BLaER1 (cell line): ENCODE measurements at regions not wholly inside any gene's neighbourhood (a gene's known extent, or its start where the extent isn't known, plus 50 kb on each side); places are given as distances from the start of the nearest gene placed in this dataset.
"Not testable (repeated sequence)": the region's sequence is repeated elsewhere in the genome, so short reads cannot be mapped to it uniquely, and the experiment has no call there.

Experiments used
- H3K27ac ChIP-seq: shearing (Covaris generic); formaldehyde crosslinking; 2 replicates; pipeline ENCODE4 v1.8.1; 2022
- H3K27me3 ChIP-seq: shearing (Covaris generic); formaldehyde crosslinking; 2 replicates; pipeline ENCODE4 v1.8.1; 2022
- H3K36me3 ChIP-seq: shearing (Covaris generic); formaldehyde crosslinking; 2 replicates; pipeline ENCODE4 v1.8.1; 2022
- H3K4me1 ChIP-seq: shearing (Covaris generic); formaldehyde crosslinking; 2 replicates; pipeline ENCODE4 v1.8.1; 2022
- H3K4me2 ChIP-seq: shearing (Covaris generic); formaldehyde crosslinking; 2 replicates; pipeline ENCODE4 v1.8.1; 2022
- H3K4me3 ChIP-seq: shearing (Covaris generic); formaldehyde crosslinking; 2 replicates; pipeline ENCODE4 v1.8.1; 2022
- H3K9ac ChIP-seq: shearing (Covaris generic); formaldehyde crosslinking; 2 replicates; pipeline ENCODE4 v1.8.1; 2022
- H3K9me3 ChIP-seq: shearing (Covaris generic); formaldehyde crosslinking; 2 replicates; pipeline ENCODE4 v1.8.1; 2022
- H4K20me1 ChIP-seq: shearing (Covaris generic); formaldehyde crosslinking; 2 replicates; pipeline ENCODE4 v1.8.1; 2022
- Cebpa-rat ChIP-seq: shearing (Covaris generic); IDR thresholded peaks from 2 replicates; pipeline ENCODE4 v1.8.1; 2022

- H3K27ac ChIP-seq: no peak overlapping the region
- H3K4me1 ChIP-seq: no peaks in the 10 kb centered on the region
- H3K4me3 ChIP-seq: no peak overlapping the region
- H3K9me3 ChIP-seq: no peaks in the 10 kb centered on the region
- H3K27me3 ChIP-seq: no peaks in the 10 kb centered on the region
- H4K20me1 ChIP-seq: no peaks in the 10 kb centered on the region
- no peak for TF ChIP-seq Cebpa-rat
- no peak overlapping the region for H3K4me2 ChIP-seq
- H3K36me3 ChIP-seq: no peaks in the 10 kb centered on the region
- H3K9ac ChIP-seq: no peak overlapping the region
Measured at GRCh38 chr13:46468570-46469463, 81.8 kb upstream of the RUBCNL start.

GRCh38 chr13:46467694-46468093 lies 80.6 kb upstream of the RUBCNL start:
- H3K4me1 ChIP-seq, H3K36me3 ChIP-seq, H3K9me3 ChIP-seq, H4K20me1 ChIP-seq, H3K9ac ChIP-seq, H3K4me3 ChIP-seq, H3K4me2 ChIP-seq, H3K27me3 ChIP-seq, H3K27ac ChIP-seq: not testable (repeated sequence)

DNA sequence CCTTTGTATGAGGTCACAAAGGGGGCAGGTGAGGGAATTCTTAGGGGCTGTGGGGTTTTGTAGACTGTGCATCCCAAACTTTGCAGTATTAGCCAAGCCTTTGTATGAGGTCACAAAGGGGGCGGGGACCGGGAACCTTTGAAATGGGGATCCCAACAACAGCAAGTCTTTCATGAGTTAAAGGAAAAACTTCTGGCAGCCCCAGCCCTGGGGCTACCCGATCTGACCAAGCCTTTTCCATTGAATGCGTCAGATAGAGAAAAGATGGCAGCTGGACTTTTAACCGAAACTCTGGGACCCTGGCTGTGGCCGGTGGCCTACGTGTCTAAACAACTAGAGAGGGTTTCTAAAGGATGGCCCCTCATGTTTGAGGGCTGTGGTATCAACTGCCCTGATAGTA lies 79.0 kb upstream of the RUBCNL start:
- not testable (repeated sequence) for H3K36me3 ChIP-seq, H3K4me3 ChIP-seq, H3K4me2 ChIP-seq, H4K20me1 ChIP-seq, H3K9ac ChIP-seq, H3K4me1 ChIP-seq, H3K9me3 ChIP-seq, H3K27ac ChIP-seq, H3K27me3 ChIP-seq

GRCh38 chr13:46463719-46464118 lies 76.7 kb upstream of the RUBCNL start:
- Histone ChIP-seq H3K4me2 (no peak overlapping the region), H4K20me1 (no peaks in the 10 kb centered on the region), H3K9me3 (no peaks in the 10 kb centered on the region), H3K27ac (no peak overlapping the region), H3K27me3 (no peaks in the 10 kb centered on the region), H3K9ac (no peak overlapping the region), H3K36me3 (no peaks in the 10 kb centered on the region), H3K4me1 (no peaks in the 10 kb centered on the region), H3K4me3 (no peak overlapping the region)
- no peak for TF ChIP-seq Cebpa-rat

- not testable (repeated sequence) for H3K4me2 ChIP-seq, H3K9ac ChIP-seq, H3K9me3 ChIP-seq, H3K4me3 ChIP-seq, H3K27ac ChIP-seq, H3K36me3 ChIP-seq, H3K4me1 ChIP-seq, H4K20me1 ChIP-seq, H3K27me3 ChIP-seq
Measured at GRCh38 chr13:46460223-46460622, 73.2 kb upstream of the RUBCNL start.

GRCh38 chr13:46457255-46457654 lies 70.2 kb upstream of the RUBCNL start:
- not testable (repeated sequence) for H4K20me1 ChIP-seq, H3K9ac ChIP-seq, H3K4me2 ChIP-seq, H3K36me3 ChIP-seq, H3K27ac ChIP-seq, H3K9me3 ChIP-seq, H3K4me1 ChIP-seq, H3K4me3 ChIP-seq, H3K27me3 ChIP-seq

- H3K27ac ChIP-seq: not testable (repeated sequence)
Measured at GRCh38 chr13:46455924-46456323, 68.9 kb upstream of the RUBCNL start.

DNA sequence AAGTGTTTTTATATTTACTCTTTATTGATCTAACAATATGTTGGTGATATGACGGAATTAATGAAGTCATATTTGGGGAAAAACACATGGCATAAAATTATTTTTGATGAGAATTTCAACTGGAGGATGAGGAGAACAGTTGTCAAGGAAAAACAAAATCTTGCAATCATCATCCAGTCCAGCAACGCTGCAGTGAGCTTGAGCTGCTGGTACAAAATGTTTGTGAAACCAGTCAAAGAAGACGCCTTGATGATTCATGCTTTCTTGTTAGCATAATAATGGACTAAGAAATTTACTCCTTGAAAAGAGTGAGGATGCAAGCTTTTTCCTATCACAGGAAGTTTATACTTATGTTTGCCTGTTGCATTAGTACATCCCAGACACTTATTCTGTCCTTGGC lies 64.1 kb upstream of the RUBCNL start:
- H3K4me3 ChIP-seq, H3K27ac ChIP-seq, H3K36me3 ChIP-seq, H3K27me3 ChIP-seq, H3K4me2 ChIP-seq, H3K9ac ChIP-seq, H3K9me3 ChIP-seq, H4K20me1 ChIP-seq, H3K4me1 ChIP-seq: not testable (repeated sequence)

More at GRCh38 chr13:46455924-46456323, 68.9 kb upstream of the RUBCNL start:
- H4K20me1 ChIP-seq, H3K4me2 ChIP-seq, H3K36me3 ChIP-seq, H3K4me1 ChIP-seq, H3K27me3 ChIP-seq, H3K9me3 ChIP-seq, H3K9ac ChIP-seq, H3K4me3 ChIP-seq: not testable (repeated sequence)

DNA sequence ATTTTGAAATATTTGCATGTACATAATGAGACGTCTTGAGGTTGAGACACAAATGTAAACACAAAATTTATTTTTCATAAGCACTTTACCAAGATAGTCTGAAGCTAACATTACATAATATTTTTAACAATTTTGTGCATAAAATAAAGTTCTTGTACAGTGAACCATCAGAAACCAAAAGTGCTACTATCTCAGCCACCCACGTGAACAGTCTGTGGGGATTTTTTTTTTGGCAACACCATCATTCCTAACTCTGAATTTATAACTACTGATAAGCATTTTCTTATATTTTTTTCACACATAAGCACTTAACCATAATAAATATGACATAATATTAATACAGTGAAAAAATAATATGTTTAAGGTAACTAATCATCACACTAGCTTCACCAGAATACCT lies 62.9 kb upstream of the RUBCNL start:
- H3K36me3 ChIP-seq, H3K27me3 ChIP-seq, H3K4me2 ChIP-seq, H3K4me1 ChIP-seq, H3K27ac ChIP-seq, H4K20me1 ChIP-seq, H3K9ac ChIP-seq, H3K4me3 ChIP-seq, H3K9me3 ChIP-seq: not testable (repeated sequence)

GRCh38 chr13:46448148-46448547 lies 61.1 kb upstream of the RUBCNL start:
- not testable (repeated sequence) for H3K4me3 ChIP-seq, H3K36me3 ChIP-seq, H3K4me1 ChIP-seq, H4K20me1 ChIP-seq, H3K9ac ChIP-seq, H3K9me3 ChIP-seq, H3K27me3 ChIP-seq, H3K27ac ChIP-seq, H3K4me2 ChIP-seq

DNA sequence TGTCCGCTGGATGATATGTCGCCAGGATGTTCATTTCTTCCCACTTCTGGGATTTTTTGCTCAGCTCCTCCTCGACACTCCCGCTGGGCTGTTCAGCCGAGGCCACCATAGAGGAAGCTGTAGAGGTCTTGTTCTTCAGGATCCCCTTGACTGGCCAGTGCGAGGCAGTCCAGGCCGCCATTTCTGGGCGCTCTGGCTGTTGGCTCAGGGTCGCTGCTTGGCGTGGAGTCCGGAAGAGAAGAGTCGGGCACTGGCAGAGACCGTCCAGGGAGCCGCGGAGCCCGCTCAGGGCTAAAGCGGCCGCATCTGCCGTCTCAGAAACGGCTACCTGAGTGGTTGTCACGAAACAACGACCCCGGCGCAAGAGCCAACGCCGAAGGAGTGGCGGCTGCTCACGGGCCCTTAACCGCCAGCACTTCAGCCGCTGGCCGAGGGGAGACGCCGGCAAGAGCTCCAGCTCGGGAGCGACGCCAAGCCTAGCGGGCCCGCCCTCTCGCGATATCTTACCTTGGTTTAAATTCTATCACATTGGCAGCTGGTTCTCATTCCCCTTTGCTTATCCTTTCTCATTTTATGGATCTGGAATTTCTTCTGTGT lies 50.9 kb upstream of the RUBCNL start:
- H3K36me3 ChIP-seq, H3K9ac ChIP-seq, H3K4me2 ChIP-seq: not testable (repeated sequence)

More for the DNA sequence above, 50.9 kb upstream of the RUBCNL start:
- not testable (repeated sequence) for H3K27me3 ChIP-seq, H3K4me1 ChIP-seq, H3K4me3 ChIP-seq, H3K27ac ChIP-seq, H4K20me1 ChIP-seq, H3K9me3 ChIP-seq
